ENCODE measurements at regions not wholly inside any gene's neighbourhood (a gene's known extent, or its start where the extent isn't known, plus 50 kb on each side); places are given as distances from the start of the nearest gene placed in this dataset.

DNA sequence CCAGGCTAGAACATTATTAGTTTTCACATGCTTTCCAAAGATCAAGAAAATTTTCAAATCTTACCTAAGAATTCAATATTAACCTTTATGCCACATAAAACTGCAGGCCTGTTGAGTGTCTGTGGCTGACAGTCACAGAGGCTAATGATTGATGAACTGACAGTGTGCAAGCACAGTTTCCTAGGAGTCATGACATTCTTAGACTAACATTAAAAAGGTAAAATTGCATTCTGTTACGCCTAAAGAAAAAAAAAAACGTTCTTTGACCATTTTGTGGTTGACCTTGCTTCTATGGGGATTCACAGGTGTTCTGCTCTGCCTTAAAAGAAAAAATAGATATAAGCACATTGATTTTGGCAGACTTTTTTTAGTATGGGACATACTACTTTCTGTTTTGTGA, 1776.2 kb downstream of the PCDH9 start:
- DNase-seq (ENCODE audit: low spot score in 2 of 2), result no peak
- Histone ChIP-seq H3K4me3 (no peak overlapping the region), H3K27me3 (no peaks in the 10 kb centered on the region), H3K4me1 (no peaks in the 10 kb centered on the region), H3K36me3 (no peaks in the 10 kb centered on the region), H3K9me3 (no peaks in the 10 kb centered on the region), H3K27ac (no peak overlapping the region)
- WGBS, 2 donors, result 62 to 64% methylated on average over 2 of the region's 2 CpGs
- TF ChIP-seq, protein P1, sequence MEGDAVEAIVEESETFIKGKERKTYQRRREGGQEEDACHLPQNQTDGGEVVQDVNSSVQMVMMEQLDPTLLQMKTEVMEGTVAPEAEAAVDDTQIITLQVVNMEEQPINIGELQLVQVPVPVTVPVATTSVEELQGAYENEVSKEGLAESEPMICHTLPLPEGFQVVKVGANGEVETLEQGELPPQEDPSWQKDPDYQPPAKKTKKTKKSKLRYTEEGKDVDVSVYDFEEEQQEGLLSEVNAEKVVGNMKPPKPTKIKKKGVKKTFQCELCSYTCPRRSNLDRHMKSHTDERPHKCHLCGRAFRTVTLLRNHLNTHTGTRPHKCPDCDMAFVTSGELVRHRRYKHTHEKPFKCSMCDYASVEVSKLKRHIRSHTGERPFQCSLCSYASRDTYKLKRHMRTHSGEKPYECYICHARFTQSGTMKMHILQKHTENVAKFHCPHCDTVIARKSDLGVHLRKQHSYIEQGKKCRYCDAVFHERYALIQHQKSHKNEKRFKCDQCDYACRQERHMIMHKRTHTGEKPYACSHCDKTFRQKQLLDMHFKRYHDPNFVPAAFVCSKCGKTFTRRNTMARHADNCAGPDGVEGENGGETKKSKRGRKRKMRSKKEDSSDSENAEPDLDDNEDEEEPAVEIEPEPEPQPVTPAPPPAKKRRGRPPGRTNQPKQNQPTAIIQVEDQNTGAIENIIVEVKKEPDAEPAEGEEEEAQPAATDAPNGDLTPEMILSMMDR (IDR thresholded peaks at IDR 0.05), result no peak
- TF ChIP-seq POLR2A (IDR thresholded peaks at IDR 0.05) (no peak), EP300 (IDR thresholded peaks at IDR 0.05) (no peak)

- no peaks in the 10 kb centered on the region for H3K27me3 ChIP-seq
- no peaks in the 10 kb centered on the region for H3K4me1 ChIP-seq
- peaks cover 0 to 18% (median 4%) of the 10 kb centered on the region in 4 donors for H3K9me3 ChIP-seq
- H3K4me3 ChIP-seq, result no peak overlapping the region
- DNase-seq (ENCODE audit: low spot score in 2 of 2), result no peak
- no peak overlapping the region for H3K27ac ChIP-seq
- TF ChIP-seq, protein P1 (IDR thresholded peaks at IDR 0.05), result no peak
- TF ChIP-seq EP300 (IDR thresholded peaks at IDR 0.05), result no peak
- no peak for TF ChIP-seq POLR2A (IDR thresholded peaks at IDR 0.05)
- no peaks in the 10 kb centered on the region for H3K36me3 ChIP-seq
These were observed 1784.8 kb downstream of the PCDH9 start for GRCh38 chr13:65445340-65445739.

DNA sequence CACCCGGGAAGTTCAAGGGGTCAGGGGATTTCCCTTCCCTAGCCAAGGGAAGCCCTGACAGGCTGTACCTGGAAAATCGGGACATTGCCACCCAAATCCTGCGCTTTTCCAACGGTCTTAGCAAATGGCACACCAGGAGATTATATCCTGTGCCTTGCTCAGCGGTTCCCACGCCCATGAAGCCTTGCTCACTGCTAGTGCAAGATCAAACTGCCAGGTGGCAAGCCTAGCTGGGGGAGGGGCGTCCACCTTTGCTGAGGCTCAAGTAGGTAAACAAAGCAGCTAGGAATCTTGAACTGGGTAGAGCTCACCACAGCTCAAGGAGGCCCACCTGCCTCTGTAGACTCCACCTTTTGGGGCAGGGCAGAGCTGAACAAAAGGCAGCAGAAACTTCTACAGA, 1794.5 kb downstream of the PCDH9 start:
- TF ChIP-seq EP300 (IDR thresholded peaks at IDR 0.05), result no peak
- TF ChIP-seq, protein P1 (IDR thresholded peaks at IDR 0.05), result no peak
- TF ChIP-seq POLR2A (IDR thresholded peaks at IDR 0.05), result no peak
- no peak overlapping the region for H3K4me3 ChIP-seq
- H3K36me3 ChIP-seq, result no peaks in the 10 kb centered on the region
- peaks cover 0 to 16% (median 0%) of the 10 kb centered on the region in 4 donors for H3K9me3 ChIP-seq
- H3K27ac ChIP-seq, result no peak overlapping the region
- no peak for DNase-seq (ENCODE audit: low spot score in 2 of 2)
- H3K27me3 ChIP-seq, result no peaks in the 10 kb centered on the region
- WGBS, 2 donors, result 93 to 96% methylated on average over 4 to 7 of the region's 7 CpGs
- no peaks in the 10 kb centered on the region for H3K4me1 ChIP-seq

- TF ChIP-seq POLR2A (IDR thresholded peaks at IDR 0.05) (no peak), EP300 (IDR thresholded peaks at IDR 0.05) (no peak)
- TF ChIP-seq, protein P1 (IDR thresholded peaks at IDR 0.05), result no peak
- Histone ChIP-seq H3K9me3 (no peaks in the 10 kb centered on the region), H3K27ac (no peak overlapping the region), H3K4me1 (no peaks in the 10 kb centered on the region), H3K36me3 (no peaks in the 10 kb centered on the region), H3K27me3 (no peaks in the 10 kb centered on the region), H3K4me3 (no peak overlapping the region)
- whole genome bisulfite sequencing, 2 donors, result 14 to 22% methylated on average over 1 of the region's 1 CpG
- DNase-seq (ENCODE audit: low spot score in 2 of 2), result no peak
These were observed 1812.2 kb downstream of the PCDH9 start for GRCh38 chr13:65417953-65418352.

- no peaks in the 10 kb centered on the region for H3K27me3 ChIP-seq
- no peaks in the 10 kb centered on the region for H3K4me1 ChIP-seq
- TF ChIP-seq, protein P1 (IDR thresholded peaks at IDR 0.05), result no peak
- no peak for TF ChIP-seq EP300 (IDR thresholded peaks at IDR 0.05)
- TF ChIP-seq POLR2A (IDR thresholded peaks at IDR 0.05), result no peak
- H3K27ac ChIP-seq, result no peak overlapping the region
- WGBS, 2 donors, result 66 to 75% methylated on average over 1 of the region's 1 CpG
- DNase-seq (ENCODE audit: low spot score in 2 of 2), result no peak
- no peak overlapping the region for H3K4me3 ChIP-seq
- H3K36me3 ChIP-seq, result no peaks in the 10 kb centered on the region
- H3K9me3 ChIP-seq, result no peaks in the 10 kb centered on the region
These were observed 1813.4 kb downstream of the PCDH9 start for GRCh38 chr13:65416784-65417183.
